ENCODE measurements at regions not wholly inside any gene's neighbourhood (a gene's known extent, or its start where the extent isn't known, plus 50 kb on each side); places are given as distances from the start of the nearest gene placed in this dataset.

DNA sequence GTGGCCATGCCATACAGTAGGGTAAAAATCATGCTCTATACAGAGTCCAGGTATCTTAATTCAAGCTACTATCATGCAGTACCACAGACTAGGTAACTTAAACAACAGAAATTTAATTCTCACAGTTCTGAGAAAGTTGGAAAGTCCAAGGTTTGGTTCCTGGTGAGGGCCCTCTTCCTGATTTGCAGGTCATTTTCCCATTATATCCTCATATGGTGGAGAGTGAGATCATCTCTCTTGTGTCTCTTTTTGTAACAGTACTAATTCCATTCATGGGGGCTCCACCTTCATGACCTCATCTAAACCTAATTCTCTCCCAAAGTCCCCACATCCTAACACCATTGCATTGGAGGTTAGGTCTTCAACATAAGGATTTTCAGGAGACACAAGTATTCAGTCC, 335.0 kb upstream of the ACVR2A start:
- Histone ChIP-seq H3K4me1 (ENCODE audit: insufficient read depth) (no peaks in the 10 kb centered on the region), H3K36me3 (ENCODE audit: insufficient read depth) (no peaks in the 10 kb centered on the region), H3K27ac (ENCODE audit: low read depth) (no peak overlapping the region), H3K4me3 (ENCODE audit: low read depth, low read length) (no peak overlapping the region)
- no peak for DNase-seq (ENCODE audit: extremely low spot score)

DNA sequence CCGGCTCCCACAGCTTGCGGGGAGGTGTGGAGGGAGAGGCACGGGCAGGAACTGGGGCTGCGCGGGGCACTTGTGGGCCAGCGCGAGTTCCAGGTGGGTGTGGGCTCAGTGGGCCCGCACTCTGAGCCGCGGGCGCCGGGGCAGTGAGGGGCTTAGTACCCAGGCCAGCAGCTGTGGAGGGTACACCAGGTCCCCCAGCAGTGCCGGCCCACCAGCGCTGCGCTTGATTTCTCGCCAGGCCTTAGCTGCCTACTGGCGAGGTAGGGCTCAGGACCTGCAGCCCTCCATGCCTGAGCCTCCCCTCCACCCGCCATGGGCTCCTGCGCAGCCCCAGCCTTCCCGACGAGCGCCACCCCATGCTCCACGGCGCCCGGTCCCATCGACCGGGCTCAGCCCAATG, 337.9 kb upstream of the ACVR2A start:
- Histone ChIP-seq H3K4me1 (ENCODE audit: insufficient read depth) (no peaks in the 10 kb centered on the region), H3K4me3 (ENCODE audit: low read depth, low read length) (no peak overlapping the region), H3K27ac (ENCODE audit: low read depth) (no peak overlapping the region), H3K36me3 (ENCODE audit: insufficient read depth) (no peaks in the 10 kb centered on the region)
- no peak for DNase-seq (ENCODE audit: extremely low spot score)
- WGBS, result 98% methylated on average over 27 of the region's 27 CpGs

DNA sequence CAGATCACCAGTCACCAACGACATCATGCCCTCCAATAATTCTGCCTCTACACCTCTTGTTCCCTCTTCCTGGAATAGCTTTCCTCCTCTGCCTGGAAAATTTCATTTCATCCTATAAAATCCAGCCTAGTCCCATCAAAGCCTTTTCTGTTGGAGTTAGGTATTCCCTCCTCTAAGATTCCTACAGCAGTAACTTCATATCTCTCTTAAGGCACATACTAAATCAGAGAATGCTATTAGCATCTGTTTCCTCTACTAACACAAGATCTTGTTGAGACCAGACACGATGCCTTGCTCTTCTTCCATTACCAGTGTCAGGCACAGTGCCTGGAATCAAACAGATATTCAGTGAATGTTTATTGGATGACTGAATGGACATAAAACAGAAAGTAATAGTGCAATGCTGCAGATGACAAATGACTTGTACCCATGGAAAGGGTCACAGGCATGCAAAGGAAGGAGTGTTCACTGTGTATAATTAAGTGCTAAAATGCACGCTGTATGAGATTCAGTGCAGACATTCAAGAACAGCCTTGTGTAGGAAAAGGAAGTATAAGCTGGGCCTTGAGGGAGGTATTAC, 342.0 kb upstream of the ACVR2A start:
- Histone ChIP-seq H3K36me3 (ENCODE audit: insufficient read depth) (no peaks in the 10 kb centered on the region), H3K27ac (ENCODE audit: low read depth) (no peak overlapping the region), H3K4me1 (ENCODE audit: insufficient read depth) (no peaks in the 10 kb centered on the region), H3K4me3 (ENCODE audit: low read depth, low read length) (no peak overlapping the region)
- 55% methylated on average over 3 of the region's 3 CpGs for WGBS
- DNase-seq (ENCODE audit: extremely low spot score), result no peak

DNA sequence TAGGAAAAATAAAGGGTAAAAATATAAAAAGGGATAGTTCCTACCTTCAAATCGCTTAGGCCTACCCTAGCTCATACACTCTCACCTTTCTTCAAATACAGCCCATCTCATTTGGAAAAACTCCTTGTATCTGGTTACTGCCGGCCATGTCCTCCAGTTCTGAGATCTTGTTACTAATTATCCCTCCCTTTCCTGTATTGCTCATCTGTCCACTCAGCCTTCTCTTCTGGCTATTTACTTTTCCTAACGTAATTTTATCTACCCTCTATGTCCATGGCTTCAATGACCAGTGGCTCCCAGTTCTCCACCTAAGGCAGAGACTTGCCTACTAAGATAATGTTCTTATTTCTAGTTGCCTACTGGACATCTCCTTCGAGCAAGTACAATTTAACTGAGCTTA, 342.9 kb upstream of the ACVR2A start:
- H3K4me3 ChIP-seq (ENCODE audit: low read depth, low read length), result no peak overlapping the region
- H3K4me1 ChIP-seq (ENCODE audit: insufficient read depth), result no peaks in the 10 kb centered on the region
- DNase-seq (ENCODE audit: extremely low spot score), result no peak
- no peak overlapping the region for H3K27ac ChIP-seq (ENCODE audit: low read depth)
- WGBS, result 86% methylated on average over 4 of the region's 4 CpGs
- no peaks in the 10 kb centered on the region for H3K36me3 ChIP-seq (ENCODE audit: insufficient read depth)

DNA sequence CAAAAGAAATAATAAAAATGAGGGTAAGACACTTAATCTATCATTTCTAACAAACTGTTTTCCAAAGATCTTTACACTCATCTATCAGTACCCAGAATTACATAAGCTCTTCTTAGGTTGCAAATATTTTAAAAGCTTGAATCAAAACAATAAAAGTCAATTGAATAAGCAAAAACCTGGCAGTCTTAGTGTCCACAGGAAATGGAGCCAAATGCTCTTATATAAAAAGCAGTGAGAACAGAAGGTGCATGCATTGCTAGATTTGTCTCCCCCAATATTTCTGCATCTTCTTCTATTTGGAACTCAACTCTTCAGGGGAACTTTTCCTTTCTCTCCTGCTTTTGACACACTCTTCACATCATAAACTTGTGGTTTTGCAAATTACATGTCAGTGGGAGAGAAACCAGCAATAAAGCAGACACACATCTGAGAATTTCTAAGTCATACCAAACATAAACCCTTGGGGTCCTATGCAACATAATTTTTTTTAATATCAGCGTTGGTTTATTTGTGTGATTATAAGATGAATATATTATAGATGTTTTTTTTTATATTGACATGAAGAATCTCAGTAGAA, 343.9 kb upstream of the ACVR2A start:
- Histone ChIP-seq H3K4me1 (ENCODE audit: insufficient read depth) (no peaks in the 10 kb centered on the region), H3K4me3 (ENCODE audit: low read depth, low read length) (no peak overlapping the region), H3K27ac (ENCODE audit: low read depth) (no peak overlapping the region), H3K36me3 (ENCODE audit: insufficient read depth) (no peaks in the 10 kb centered on the region)
- 53% methylated on average over 1 of the region's 1 CpG for WGBS
- peak; percentile 32 for DNase-seq (ENCODE audit: extremely low spot score)

DNA sequence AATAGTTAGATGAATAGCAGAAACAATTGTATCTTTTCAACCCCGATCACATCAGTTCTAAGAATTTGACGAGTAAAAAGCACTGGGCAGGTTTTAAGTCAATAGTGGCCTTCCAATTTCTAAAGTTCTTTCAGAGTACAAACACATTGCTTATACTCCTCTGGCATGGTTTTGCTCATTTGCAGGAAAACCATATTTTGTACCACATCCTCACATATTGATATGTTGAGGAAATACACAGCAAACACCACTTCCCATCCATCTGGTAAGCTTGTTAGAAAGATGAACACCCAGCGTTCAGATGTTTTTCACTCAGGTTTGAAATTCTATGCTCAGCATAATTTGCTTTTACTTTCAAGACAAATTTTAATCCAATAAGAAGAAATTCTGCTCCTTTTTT, 344.6 kb upstream of the ACVR2A start:
- 79% methylated on average over 3 of the region's 3 CpGs for WGBS
- DNase-seq (ENCODE audit: extremely low spot score), result no peak
- no peak overlapping the region for H3K4me3 ChIP-seq (ENCODE audit: low read depth, low read length)
- no peaks in the 10 kb centered on the region for H3K4me1 ChIP-seq (ENCODE audit: insufficient read depth)
- H3K27ac ChIP-seq (ENCODE audit: low read depth), result no peak overlapping the region
- H3K36me3 ChIP-seq (ENCODE audit: insufficient read depth), result no peaks in the 10 kb centered on the region

DNA sequence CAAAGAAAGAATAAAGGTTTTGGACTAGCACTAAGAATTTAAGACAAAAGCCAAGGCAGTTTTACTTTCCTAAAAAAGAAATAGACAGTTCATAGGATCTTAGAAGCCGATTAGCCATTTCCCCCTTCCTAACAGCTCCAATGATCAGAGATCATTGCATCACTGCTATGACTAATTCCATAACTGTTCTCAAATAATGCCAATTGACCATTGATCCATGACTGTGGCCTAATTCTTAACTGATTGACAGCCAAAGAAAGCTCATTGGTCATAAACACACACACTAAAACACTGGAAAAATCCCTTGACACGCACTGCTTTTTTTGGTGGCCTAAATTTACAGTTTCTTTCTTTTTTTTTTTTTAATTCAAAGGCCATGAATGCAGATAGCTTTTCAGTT, 345.0 kb upstream of the ACVR2A start:
- Histone ChIP-seq H3K36me3 (ENCODE audit: insufficient read depth) (no peaks in the 10 kb centered on the region), H3K27ac (ENCODE audit: low read depth) (no peak overlapping the region), H3K4me3 (ENCODE audit: low read depth, low read length) (no peak overlapping the region), H3K4me1 (ENCODE audit: insufficient read depth) (no peaks in the 10 kb centered on the region)
- 88% methylated on average over 2 of the region's 2 CpGs for WGBS
- DNase-seq (ENCODE audit: extremely low spot score), result no peak

DNA sequence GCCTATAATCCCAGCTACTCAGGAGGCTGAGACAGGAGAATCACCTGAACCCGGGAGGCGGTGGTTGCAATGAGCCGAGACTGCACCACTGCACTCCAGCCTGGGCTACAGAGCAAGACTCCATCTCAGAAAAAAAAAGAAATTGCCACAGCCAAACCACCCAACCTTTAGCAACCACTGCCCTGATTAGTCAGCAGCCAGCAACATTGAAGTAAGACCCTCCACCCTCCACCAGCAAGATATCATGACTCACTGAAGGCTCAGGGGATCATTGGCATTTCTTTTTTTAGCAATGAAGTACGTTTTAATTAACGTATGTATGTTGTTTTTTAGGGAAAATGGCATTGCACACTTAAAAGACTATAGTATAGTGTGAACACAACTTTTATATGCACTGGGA, 349.1 kb upstream of the ACVR2A start:
- H3K27ac ChIP-seq (ENCODE audit: low read depth), result no peak overlapping the region
- 89% methylated on average over 5 of the region's 5 CpGs for WGBS
- H3K4me1 ChIP-seq (ENCODE audit: insufficient read depth), result no peaks in the 10 kb centered on the region
- no peak for DNase-seq (ENCODE audit: extremely low spot score)
- H3K4me3 ChIP-seq (ENCODE audit: low read depth, low read length), result no peak overlapping the region
- H3K36me3 ChIP-seq (ENCODE audit: insufficient read depth), result no peaks in the 10 kb centered on the region

DNA sequence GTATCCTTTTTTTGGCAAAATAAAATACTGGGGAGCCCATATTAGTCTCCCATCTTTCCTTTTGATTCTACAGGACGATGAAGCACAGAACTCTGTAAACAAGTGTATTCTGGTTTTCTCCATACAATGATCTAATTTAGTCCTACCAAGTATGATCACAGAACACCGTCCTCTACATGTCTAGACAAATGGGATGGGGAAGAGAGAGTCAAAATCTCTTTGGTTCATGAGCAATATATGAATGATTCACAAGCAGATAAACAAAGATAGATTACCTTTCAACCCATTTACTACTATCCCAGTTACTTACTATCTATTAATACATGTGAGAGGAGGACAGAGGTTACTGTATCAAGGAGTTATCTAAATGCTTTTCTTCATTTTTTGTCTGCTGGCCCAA, 352.4 kb upstream of the ACVR2A start:
- Histone ChIP-seq H3K4me3 (ENCODE audit: low read depth, low read length) (no peak overlapping the region), H3K36me3 (ENCODE audit: insufficient read depth) (no peaks in the 10 kb centered on the region), H3K27ac (ENCODE audit: low read depth) (no peak overlapping the region), H3K4me1 (ENCODE audit: insufficient read depth) (no peaks in the 10 kb centered on the region)
- DNase-seq (ENCODE audit: extremely low spot score), result no peak
- WGBS, result 81% methylated on average over 2 of the region's 2 CpGs

DNA sequence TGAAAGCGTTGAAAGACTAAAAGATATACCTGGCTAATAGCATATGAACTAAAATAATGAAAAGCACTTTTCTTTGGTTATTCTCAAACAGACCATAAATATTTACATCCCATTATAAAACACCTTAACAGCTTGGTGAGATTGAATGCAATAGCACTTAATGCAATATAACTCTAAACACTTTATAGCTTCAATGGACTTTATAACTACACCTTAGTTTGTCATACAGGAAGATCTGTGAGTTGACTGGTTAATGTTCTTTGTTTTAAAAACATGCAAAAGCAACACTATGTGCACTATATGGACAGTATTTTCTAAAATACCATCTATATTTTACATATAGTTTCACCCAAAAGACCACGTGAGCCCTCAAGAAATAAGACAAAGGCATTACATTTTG, 353.3 kb upstream of the ACVR2A start:
- Histone ChIP-seq H3K36me3 (ENCODE audit: insufficient read depth) (no peaks in the 10 kb centered on the region), H3K4me3 (ENCODE audit: low read depth, low read length) (no peak overlapping the region), H3K27ac (ENCODE audit: low read depth) (no peak overlapping the region), H3K4me1 (ENCODE audit: insufficient read depth) (no peaks in the 10 kb centered on the region)
- WGBS, result 91% methylated on average over 2 of the region's 2 CpGs
- no peak for DNase-seq (ENCODE audit: extremely low spot score)

DNA sequence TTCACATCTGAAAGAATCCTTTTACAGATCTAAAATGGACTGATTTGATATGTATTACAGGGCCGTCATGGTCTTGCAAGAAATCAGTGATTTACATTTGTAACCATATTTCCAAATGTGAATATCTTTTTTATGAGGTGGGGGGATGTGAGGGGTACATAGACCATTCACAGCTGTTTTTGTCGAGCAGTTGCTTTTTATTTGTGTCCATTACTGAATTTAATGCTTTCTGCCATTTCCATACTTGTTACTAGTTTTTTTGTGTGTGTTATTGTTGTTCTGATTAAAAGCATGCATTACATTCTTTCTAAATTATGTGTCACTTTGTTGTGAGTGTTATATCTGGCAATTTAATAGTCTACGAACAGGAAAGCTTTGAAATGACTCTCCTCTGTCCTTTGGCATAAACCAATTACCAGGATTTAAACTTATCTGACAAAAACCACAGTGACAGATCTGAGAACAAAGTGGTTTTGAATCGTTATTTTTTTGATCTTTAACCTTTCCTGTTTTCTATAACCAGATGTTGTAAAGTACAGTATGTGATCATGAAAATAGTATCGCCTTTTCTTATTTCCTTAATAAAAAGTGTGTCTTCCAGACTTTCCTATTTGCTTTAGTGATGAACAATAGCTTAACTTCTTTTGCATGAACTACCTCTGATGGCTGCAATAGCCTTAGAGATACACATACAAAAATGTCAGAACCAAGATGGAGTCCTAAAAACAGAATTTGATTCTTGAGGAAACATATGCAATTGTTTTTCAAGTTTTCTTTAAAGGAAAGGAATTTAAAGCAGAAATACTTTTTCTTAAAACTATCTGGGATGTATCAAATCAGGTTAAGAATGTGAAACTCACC, 354.2 kb upstream of the ACVR2A start:
- H3K4me1 ChIP-seq (ENCODE audit: insufficient read depth), result no peaks in the 10 kb centered on the region
- H3K36me3 ChIP-seq (ENCODE audit: insufficient read depth), result no peaks in the 10 kb centered on the region
- 66% methylated on average over 5 of the region's 5 CpGs for WGBS
- no peak for DNase-seq (ENCODE audit: extremely low spot score)
- H3K4me3 ChIP-seq (ENCODE audit: low read depth, low read length), result no peak overlapping the region
- H3K27ac ChIP-seq (ENCODE audit: low read depth), result no peak overlapping the region

DNA sequence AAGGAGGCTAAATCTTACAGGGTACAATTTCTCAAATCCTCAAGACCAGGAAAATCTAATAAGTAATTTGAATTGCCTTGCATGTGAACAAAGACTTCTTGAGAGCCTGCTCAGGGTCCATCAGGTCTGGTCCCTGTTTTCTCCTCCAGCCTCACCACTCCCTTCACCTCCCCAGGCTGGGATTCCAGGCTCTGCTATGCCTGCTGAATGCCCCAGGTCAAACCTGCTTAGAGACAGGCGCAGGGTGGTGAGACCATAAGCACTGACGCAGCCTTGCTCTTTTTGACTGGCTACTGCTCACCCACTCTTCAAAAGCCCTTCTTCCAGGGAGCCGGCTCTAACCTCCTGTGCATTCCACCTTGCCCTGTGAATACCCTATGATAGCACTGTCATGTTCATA, 356.4 kb upstream of the ACVR2A start:
- DNase-seq (ENCODE audit: extremely low spot score), result no peak
- H3K4me3 ChIP-seq (ENCODE audit: low read depth, low read length), result no peak overlapping the region
- no peak overlapping the region for H3K27ac ChIP-seq (ENCODE audit: low read depth)
- WGBS, result 93% methylated on average over 3 of the region's 3 CpGs
- no peaks in the 10 kb centered on the region for H3K4me1 ChIP-seq (ENCODE audit: insufficient read depth)
- no peaks in the 10 kb centered on the region for H3K36me3 ChIP-seq (ENCODE audit: insufficient read depth)

DNA sequence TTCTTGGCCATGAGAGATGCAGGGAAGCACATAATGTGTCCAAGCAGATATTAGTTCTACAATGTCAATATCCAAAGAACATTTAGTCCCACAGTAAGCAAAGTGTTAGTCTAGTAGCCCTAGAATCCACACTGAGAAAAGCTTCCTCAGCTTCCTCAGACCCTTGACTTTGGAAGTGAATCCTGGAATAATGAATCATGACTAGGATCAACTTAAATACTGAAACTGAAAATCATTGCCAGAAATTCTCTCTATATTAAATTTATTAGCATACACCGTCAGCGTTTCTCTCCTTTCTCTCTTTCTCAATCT, 356.9 kb upstream of the ACVR2A start:
- 77% methylated on average over 2 of the region's 2 CpGs for WGBS
- no peak for DNase-seq (ENCODE audit: extremely low spot score)
- H3K27ac ChIP-seq (ENCODE audit: low read depth), result no peak overlapping the region
- H3K4me3 ChIP-seq (ENCODE audit: low read depth, low read length), result no peak overlapping the region
- no peaks in the 10 kb centered on the region for H3K4me1 ChIP-seq (ENCODE audit: insufficient read depth)
- H3K36me3 ChIP-seq (ENCODE audit: insufficient read depth), result no peaks in the 10 kb centered on the region

DNA sequence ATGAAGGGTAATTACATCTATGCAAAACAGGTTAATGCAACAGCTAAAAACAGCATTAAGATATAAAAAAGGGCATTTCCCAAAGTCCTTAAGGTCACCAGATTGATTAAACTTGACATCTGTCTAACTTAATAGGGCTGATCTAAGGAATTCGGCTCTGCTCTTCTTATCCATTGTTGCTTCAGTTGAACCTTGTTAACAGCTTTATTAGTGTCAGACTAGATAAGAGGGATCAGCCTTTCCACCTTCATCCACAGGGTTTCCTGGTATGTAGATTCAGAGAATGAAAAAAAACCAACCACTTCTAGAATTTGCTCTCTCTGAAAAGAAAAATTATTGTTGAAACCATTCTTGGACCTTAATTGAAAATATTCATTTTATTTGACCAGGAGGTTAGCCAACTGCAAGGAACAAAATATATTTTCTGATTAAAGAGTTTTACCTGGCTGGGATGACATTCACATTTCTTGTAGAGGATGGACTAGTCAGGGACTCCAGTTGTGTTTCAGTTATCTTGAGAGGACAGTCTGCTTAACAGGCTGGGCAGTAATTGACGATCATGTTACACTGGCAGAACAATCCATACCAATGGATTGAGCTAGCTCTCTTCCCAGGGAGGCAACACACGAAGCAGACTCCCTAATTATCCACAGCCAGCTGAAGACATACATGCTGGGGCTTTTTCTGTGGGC, 357.4 kb upstream of the ACVR2A start:
- H3K4me1 ChIP-seq (ENCODE audit: insufficient read depth), result no peaks in the 10 kb centered on the region
- no peak for DNase-seq (ENCODE audit: extremely low spot score)
- H3K4me3 ChIP-seq (ENCODE audit: low read depth, low read length), result no peak overlapping the region
- no peak overlapping the region for H3K27ac ChIP-seq (ENCODE audit: low read depth)
- WGBS, result 56% methylated on average over 3 of the region's 3 CpGs
- H3K36me3 ChIP-seq (ENCODE audit: insufficient read depth), result no peaks in the 10 kb centered on the region
